Fibroblast of lung (primary cell): ENCODE measurements at regions not wholly inside any gene's neighbourhood (a gene's known extent, or its start where the extent isn't known, plus 50 kb on each side); places are given as distances from the start of the nearest gene placed in this dataset.

ENCODE experiments used
- DNase-seq, 2 donors: peaks; one replicate each; pipeline versions ENCODE4 v3.0.0 to v3.0.0-alpha.2; 2010; ENCODE audit warnings: low read depth in 2 of 2
- H2AFZ ChIP-seq: 2 replicates; pipeline ENCODE4 v1.5.1; 2012; ENCODE audit warnings: low read length, control low read depth, inconsistent platforms
- H3K27ac ChIP-seq: 2 replicates; pipeline ENCODE4 v1.5.1; 2011; ENCODE audit warnings: low read length, control low read depth; ENCODE audit not compliant: insufficient read depth
- H3K27me3 ChIP-seq: 2 replicates; pipeline ENCODE4 v1.5.1; 2011; ENCODE audit warnings: mild to moderate bottlenecking, low read length; ENCODE audit not compliant: control insufficient read depth, insufficient read depth
- H3K36me3 ChIP-seq: 2 replicates; pipeline ENCODE4 v1.5.1; 2011; ENCODE audit warnings: low read length; ENCODE audit not compliant: control insufficient read depth, insufficient read depth
- H3K4me1 ChIP-seq: 2 replicates; pipeline ENCODE4 v1.5.1; 2011; ENCODE audit warnings: low read length; ENCODE audit not compliant: control insufficient read depth, insufficient read depth; ENCODE audit errors: extremely low read depth
- H3K4me2 ChIP-seq: 2 replicates; pipeline ENCODE4 v1.5.1; 2011; ENCODE audit warnings: low read length, control low read depth; ENCODE audit not compliant: insufficient read depth; ENCODE audit errors: extremely low read depth
- H3K4me3 ChIP-seq, 4 experiments: fragments of 200-600 bp in 1 of 4; sonication (generic) in 1 of 4; replicated peaks in 1 of 4; 2 replicates each; pipeline ENCODE4 v1.5.1; 2011 to 2016; ENCODE audit warnings: low read length in 4 of 4, low read depth in 3 of 4, mild to moderate bottlenecking in 3 of 4, control low read depth in 2 of 4, inconsistent platforms in 1 of 4, mixed read lengths in 1 of 4; ENCODE audit not compliant: insufficient read depth in 1 of 4; ENCODE audit errors: control extremely low read depth in 1 of 4
- H3K79me2 ChIP-seq: 2 replicates; pipeline ENCODE4 v1.5.1; 2012; ENCODE audit warnings: mild to moderate bottlenecking, low read length, inconsistent platforms; ENCODE audit not compliant: control insufficient read depth, insufficient read depth
- H3K9ac ChIP-seq: 2 replicates; pipeline ENCODE4 v1.5.1; 2011; ENCODE audit warnings: mild to moderate bottlenecking, low read length, control low read depth; ENCODE audit not compliant: insufficient read depth
- H3K9me3 ChIP-seq: 2 replicates; pipeline ENCODE4 v1.5.1; 2012; ENCODE audit warnings: low read depth, low read length; ENCODE audit not compliant: control insufficient read depth, insufficient read depth
- H4K20me1 ChIP-seq: 2 replicates; pipeline ENCODE4 v1.5.1; 2011; ENCODE audit warnings: low read length; ENCODE audit not compliant: control insufficient read depth, insufficient read depth; ENCODE audit errors: extremely low read depth
- CTCF ChIP-seq, 2 donors: IDR thresholded peaks in 1 of 2; conservative IDR thresholded peaks in 1 of 2; 1 replicate in 1 of 2; 2 replicates in 1 of 2; pipeline ENCODE4 v1.5.1; 2011 to 2012; ENCODE audit warnings: low read length in 2 of 2, control low read depth in 1 of 2, inconsistent platforms in 1 of 2, low read depth in 1 of 2, mild to moderate bottlenecking in 1 of 2
- EZH2 ChIP-seq: IDR thresholded peaks from 2 replicates; pipeline ENCODE4 v1.5.1; 2012; ENCODE audit warnings: low read length, control low read depth, mild to moderate bottlenecking; ENCODE audit errors: missing control alignments

GRCh38 chr4:171719691-171720090 is 93.5 kb upstream of the GALNTL6 start:
- no peaks in the 10 kb centered on the region for H4K20me1 ChIP-seq
- H3K9me3 ChIP-seq = no peaks in the 10 kb centered on the region
- no peak overlapping the region for H2AFZ ChIP-seq
- no peak overlapping the region for H3K4me2 ChIP-seq
- no peak overlapping the region for H3K9ac ChIP-seq
- DNase-seq = no peak
- no peaks in the 10 kb centered on the region for H3K4me1 ChIP-seq
- H3K4me3 ChIP-seq = no peak overlapping the region
- H3K27ac ChIP-seq = no peak overlapping the region
- TF ChIP-seq EZH2 = no peak
- no peak for TF ChIP-seq CTCF (conservative IDR thresholded peaks at IDR 0.05 in 1 of 2, IDR thresholded peaks at IDR 0.05 in 1 of 2; ENCODE audit: low read depth in 1 of 2, low read length in 2 of 2)
- H3K36me3 ChIP-seq = no peaks in the 10 kb centered on the region
- H3K79me2 ChIP-seq = no peaks in the 10 kb centered on the region
- no peaks in the 10 kb centered on the region for H3K27me3 ChIP-seq

GRCh38 chr4:171718665-171719064 is 94.5 kb upstream of the GALNTL6 start:
- Histone ChIP-seq H3K9me3 (no peaks in the 10 kb centered on the region), H3K4me3 (no peak overlapping the region), H3K79me2 (no peaks in the 10 kb centered on the region), H4K20me1 (no peaks in the 10 kb centered on the region), H3K9ac (no peak overlapping the region), H2AFZ (no peak overlapping the region), H3K4me2 (no peak overlapping the region), H3K27ac (no peak overlapping the region), H3K4me1 (no peaks in the 10 kb centered on the region), H3K27me3 (no peaks in the 10 kb centered on the region), H3K36me3 (no peaks in the 10 kb centered on the region)
- TF ChIP-seq CTCF (conservative IDR thresholded peaks at IDR 0.05 in 1 of 2, IDR thresholded peaks at IDR 0.05 in 1 of 2; ENCODE audit: low read depth in 1 of 2, low read length in 2 of 2) = no peak
- TF ChIP-seq EZH2 = no peak
- DNase-seq = no peak

- Histone ChIP-seq H3K4me3 (no peak overlapping the region), H3K27ac (no peak overlapping the region), H3K4me2 (no peak overlapping the region), H2AFZ (no peak overlapping the region), H4K20me1 (no peaks in the 10 kb centered on the region), H3K4me1 (no peaks in the 10 kb centered on the region), H3K9me3 (no peaks in the 10 kb centered on the region), H3K36me3 (no peaks in the 10 kb centered on the region), H3K27me3 (no peaks in the 10 kb centered on the region), H3K9ac (no peak overlapping the region), H3K79me2 (no peaks in the 10 kb centered on the region)
- TF ChIP-seq CTCF (conservative IDR thresholded peaks at IDR 0.05 in 1 of 2, IDR thresholded peaks at IDR 0.05 in 1 of 2; ENCODE audit: low read depth in 1 of 2, low read length in 2 of 2) = no peak
- no peak for TF ChIP-seq EZH2
- DNase-seq = no peak
These were observed 95.1 kb upstream of the GALNTL6 start for GRCh38 chr4:171718069-171718468.
